SU-DHL-6 (cell line): ENCODE measurements at regions not wholly inside any gene's neighbourhood (a gene's known extent, or its start where the extent isn't known, plus 50 kb on each side); places are given as distances from the start of the nearest gene placed in this dataset.

Source experiments
- H2AFZ ChIP-seq: fragments of 200-600 bp; sonication (generic); 2 replicates; pipeline ENCODE4 v1.6.1; 2014; ENCODE audit warnings: low read depth, mild to moderate bottlenecking, moderate library complexity, mixed read lengths, antibody characterized with exemption, low read length; ENCODE audit not compliant: severe bottlenecking
- H3F3A ChIP-seq: fragments of 200-600 bp; shearing (Covaris generic); 2 replicates; pipeline ENCODE4 v1.6.0; 2016; ENCODE audit warnings: antibody characterized with exemption, mild to moderate bottlenecking; ENCODE audit not compliant: insufficient read depth
- H3K27ac ChIP-seq: fragments of 200-600 bp; sonication (generic); 2 replicates; pipeline ENCODE4 v1.5.1; 2016; ENCODE audit warnings: low read depth, mild to moderate bottlenecking, low read length, moderate library complexity, mixed read lengths
- H3K27me3 ChIP-seq: fragments of 200-600 bp; sonication (generic), shearing (Covaris generic); 2 replicates; pipeline ENCODE4 v1.6.0; 2014; ENCODE audit warnings: mild to moderate bottlenecking, low read length
- H3K36me3 ChIP-seq: fragments of 200-600 bp; sonication (generic); 2 replicates; pipeline ENCODE4 v1.6.1; 2014; ENCODE audit warnings: mild to moderate bottlenecking, low read length, mixed read lengths
- H3K4me2 ChIP-seq: fragments of 300-600, 200-600 bp; shearing (Covaris generic), sonication (generic); 2 replicates; pipeline ENCODE4 v1.6.0; 2014; ENCODE audit warnings: low read length, low read depth, mild to moderate bottlenecking; ENCODE audit not compliant: poor library complexity, severe bottlenecking
- H3K4me3 ChIP-seq: fragments of 200-600 bp; sonication (generic); 2 replicates; pipeline ENCODE4 v1.5.1; 2014; ENCODE audit warnings: antibody characterized with exemption, low read length, mild to moderate bottlenecking, mixed read lengths; ENCODE audit not compliant: insufficient read depth, poor library complexity, severe bottlenecking
- H3K79me2 ChIP-seq: fragments of 200-600 bp; sonication (generic); 2 replicates; pipeline ENCODE4 v1.6.1; 2014; ENCODE audit warnings: mild to moderate bottlenecking, low read length, moderate library complexity; ENCODE audit not compliant: insufficient read depth
- H3K9ac ChIP-seq: fragments of 200-600 bp; sonication (generic); 2 replicates; pipeline ENCODE4 v1.7.0; 2014; ENCODE audit warnings: mild to moderate bottlenecking, low read length
- H3K9me2 ChIP-seq: fragments of 200-600 bp; sonication (generic); replicated peaks from 2 replicates; pipeline ENCODE4 v1.6.1; 2014; ENCODE audit warnings: low read length; ENCODE audit not compliant: insufficient read depth
- H3K9me3 ChIP-seq: fragments of 200-600 bp; sonication (generic); 2 replicates; pipeline ENCODE4 v1.6.1; 2014; ENCODE audit warnings: low read length, mixed read lengths; ENCODE audit not compliant: insufficient read depth
- H4K20me1 ChIP-seq: fragments of 200-600 bp; sonication (generic); 2 replicates; pipeline ENCODE4 v1.6.1; 2014; ENCODE audit warnings: low read depth, mild to moderate bottlenecking, antibody characterized with exemption, low read length, moderate library complexity, mixed read lengths
- EZH2phosphoT487 ChIP-seq: fragments of 200-600 bp; sonication (generic), shearing (Covaris generic); conservative IDR thresholded peaks from 2 replicates; pipeline ENCODE4 v1.6.1; 2018; ENCODE audit warnings: mild to moderate bottlenecking, antibody characterized with exemption, low read length, moderate library complexity, mixed read lengths
- TF ChIP-seq, protein P1 (sequence below): fragments of 200-600 bp; sonication (generic); IDR thresholded peaks from one replicate; pipeline ENCODE4 v1.5.1; 2017; ENCODE audit warnings: antibody characterized with exemption, mild to moderate bottlenecking, low read length, moderate library complexity; ENCODE audit not compliant: insufficient read depth, poor library complexity, severe bottlenecking

DNA sequence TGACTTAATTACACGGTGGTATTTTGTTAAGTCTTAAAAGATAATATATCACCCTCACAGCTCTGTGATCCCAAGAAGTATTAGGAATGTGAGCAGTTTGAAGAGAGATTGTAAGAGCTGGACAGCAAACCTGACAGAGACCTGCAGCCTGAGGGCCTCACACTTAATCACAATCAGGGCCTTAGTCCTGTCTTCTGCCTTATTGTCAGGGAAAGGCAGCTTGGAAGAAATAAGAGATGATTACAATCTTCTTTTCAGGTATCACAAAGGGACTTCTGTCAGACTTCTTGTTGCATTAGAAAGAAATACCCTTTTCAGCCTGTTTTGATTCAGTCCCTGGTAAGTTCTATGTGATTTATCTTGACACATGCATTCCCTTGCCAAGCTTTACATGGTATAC is 1433.8 kb upstream of the SLC39A10 start:
- Histone ChIP-seq H3K27me3 (no peaks in the 10 kb centered on the region), H3K4me2 (no peak overlapping the region), H3K9ac (no peak overlapping the region), H3F3A (no peaks in the 10 kb centered on the region), H2AFZ (no peak overlapping the region), H4K20me1 (no peaks in the 10 kb centered on the region), H3K4me3 (no peak overlapping the region), H3K79me2 (no peaks in the 10 kb centered on the region), H3K9me3 (peaks cover 5% of the 10 kb centered on the region; the same call in 1 of the 2 replicates), H3K9me2 (no peaks in the 10 kb centered on the region), H3K36me3 (0 out of 2 replicates have a peak, but pooled peaks cover 4% of the 10 kb centered on the region), H3K27ac (no peak overlapping the region)
- TF ChIP-seq, protein P1, sequence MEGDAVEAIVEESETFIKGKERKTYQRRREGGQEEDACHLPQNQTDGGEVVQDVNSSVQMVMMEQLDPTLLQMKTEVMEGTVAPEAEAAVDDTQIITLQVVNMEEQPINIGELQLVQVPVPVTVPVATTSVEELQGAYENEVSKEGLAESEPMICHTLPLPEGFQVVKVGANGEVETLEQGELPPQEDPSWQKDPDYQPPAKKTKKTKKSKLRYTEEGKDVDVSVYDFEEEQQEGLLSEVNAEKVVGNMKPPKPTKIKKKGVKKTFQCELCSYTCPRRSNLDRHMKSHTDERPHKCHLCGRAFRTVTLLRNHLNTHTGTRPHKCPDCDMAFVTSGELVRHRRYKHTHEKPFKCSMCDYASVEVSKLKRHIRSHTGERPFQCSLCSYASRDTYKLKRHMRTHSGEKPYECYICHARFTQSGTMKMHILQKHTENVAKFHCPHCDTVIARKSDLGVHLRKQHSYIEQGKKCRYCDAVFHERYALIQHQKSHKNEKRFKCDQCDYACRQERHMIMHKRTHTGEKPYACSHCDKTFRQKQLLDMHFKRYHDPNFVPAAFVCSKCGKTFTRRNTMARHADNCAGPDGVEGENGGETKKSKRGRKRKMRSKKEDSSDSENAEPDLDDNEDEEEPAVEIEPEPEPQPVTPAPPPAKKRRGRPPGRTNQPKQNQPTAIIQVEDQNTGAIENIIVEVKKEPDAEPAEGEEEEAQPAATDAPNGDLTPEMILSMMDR = no peak
- no peak for TF ChIP-seq EZH2phosphoT487

DNA sequence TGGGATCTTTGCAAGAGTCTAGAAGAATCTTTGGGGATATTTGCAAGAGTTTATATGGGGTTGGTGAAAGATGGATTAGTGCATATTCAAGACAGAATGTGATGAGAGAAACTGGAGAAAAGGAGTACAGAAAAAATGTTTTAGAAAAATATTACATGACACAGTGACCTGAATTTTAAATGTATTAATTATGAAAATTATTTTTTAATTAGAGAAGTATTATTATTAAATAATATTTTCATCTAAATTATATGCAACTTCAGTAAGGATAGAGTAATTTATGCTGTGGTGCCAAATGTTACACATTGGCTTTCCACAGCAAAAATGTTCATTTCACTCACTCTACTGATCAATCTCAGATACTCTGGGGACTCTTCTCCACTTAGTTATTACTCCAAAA is 1442.8 kb upstream of the SLC39A10 start:
- TF ChIP-seq EZH2phosphoT487 = no peak
- TF ChIP-seq, protein P1 = no peak
- Histone ChIP-seq H3K4me2 (no peak overlapping the region), H3K27me3 (no peaks in the 10 kb centered on the region), H3K9me3 (peaks cover 8% of the 10 kb centered on the region; the same call in 1 of the 2 replicates), H3K9ac (no peak overlapping the region), H4K20me1 (no peaks in the 10 kb centered on the region), H3K4me3 (no peak overlapping the region), H2AFZ (no peak overlapping the region), H3F3A (no peaks in the 10 kb centered on the region), H3K9me2 (no peaks in the 10 kb centered on the region), H3K79me2 (no peaks in the 10 kb centered on the region), H3K27ac (no peak overlapping the region), H3K36me3 (0 out of 2 replicates have a peak, but pooled peaks cover 4% of the 10 kb centered on the region)

DNA sequence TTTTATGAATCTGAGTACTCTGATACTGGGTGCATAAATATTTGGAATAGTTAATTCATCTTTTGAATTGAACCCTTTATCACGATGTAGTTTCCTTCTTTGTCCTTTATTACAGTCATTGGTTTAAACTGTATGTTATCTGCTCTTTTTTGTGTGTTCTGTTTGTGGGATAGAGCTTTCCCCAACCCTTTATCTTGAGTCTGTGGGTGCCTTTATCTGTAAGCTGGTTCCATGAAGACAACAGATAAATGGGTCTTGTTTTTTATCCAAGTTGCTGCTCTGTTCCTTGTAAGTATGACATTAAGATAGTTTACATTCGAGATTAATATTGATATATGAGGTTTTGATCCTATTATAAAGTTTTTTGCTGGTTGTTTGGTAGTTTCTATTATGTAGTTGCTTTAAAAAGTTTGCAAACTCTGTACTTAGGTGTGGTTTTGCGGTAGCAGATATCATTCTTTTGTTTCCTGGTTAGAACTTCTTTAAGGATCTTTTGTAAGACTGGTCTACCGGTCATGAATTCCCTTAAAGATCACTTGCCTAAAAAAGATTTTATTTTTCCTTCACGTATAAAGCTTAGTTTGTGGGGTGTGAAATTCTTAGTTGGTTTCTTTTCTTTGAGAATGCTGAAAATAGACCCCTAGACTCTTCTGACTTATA is 1451.3 kb upstream of the SLC39A10 start:
- no peak overlapping the region for H2AFZ ChIP-seq
- H3K36me3 ChIP-seq = no peaks in the 10 kb centered on the region
- H3K79me2 ChIP-seq = no peaks in the 10 kb centered on the region
- H3K9ac ChIP-seq = no peak overlapping the region
- H3K4me3 ChIP-seq = no peak overlapping the region
- H3F3A ChIP-seq = no peaks in the 10 kb centered on the region
- H3K9me3 ChIP-seq = no peaks in the 10 kb centered on the region
- H3K27me3 ChIP-seq = no peaks in the 10 kb centered on the region
- H3K4me2 ChIP-seq = no peak overlapping the region
- H3K9me2 ChIP-seq = no peaks in the 10 kb centered on the region
- TF ChIP-seq, protein P1 = no peak
- no peak for TF ChIP-seq EZH2phosphoT487
- no peak overlapping the region for H3K27ac ChIP-seq
- H4K20me1 ChIP-seq = no peaks in the 10 kb centered on the region
